Activated CD4-positive, alpha-beta T cell treated with anti-CD3 and anti-CD28 coated beads, Interleukin-2, amount 10 ng/mL, durations not matched to agents 24 days and 14 days (primary cell): ENCODE measurements at regions not wholly inside any gene's neighbourhood (a gene's known extent, or its start where the extent isn't known, plus 50 kb on each side); places are given as distances from the start of the nearest gene placed in this dataset.
A peak's percentile ranks its signal among the peaks of the same experiment; 100 is the strongest.
"Not testable (repeated sequence)": the region's sequence is repeated elsewhere in the genome, so short reads cannot be mapped to it uniquely, and the experiment has no call there.

Experiments
- DNase-seq: peaks from one replicate; pipeline ENCODE4 v3.0.0; 2022
- H3K27ac Mint-ChIP-seq: one replicate; pipeline ENCODE4 v1.8.0; 2022; ENCODE audit warnings: mild to moderate bottlenecking, mixed read lengths
- H3K27me3 Mint-ChIP-seq: one replicate; pipeline ENCODE4 v1.8.0; 2022; ENCODE audit warnings: mixed read lengths
- H3K36me3 Mint-ChIP-seq: one replicate; pipeline ENCODE4 v1.8.0; 2022; ENCODE audit warnings: low read depth, mild to moderate bottlenecking, mixed read lengths
- H3K4me1 Mint-ChIP-seq: one replicate; pipeline ENCODE4 v1.8.0; 2021; ENCODE audit warnings: mixed read lengths
- H3K4me3 Mint-ChIP-seq: one replicate; pipeline ENCODE4 v1.8.0; 2022; ENCODE audit warnings: mild to moderate bottlenecking, moderate library complexity, mixed read lengths
- H3K9me3 Mint-ChIP-seq: one replicate; pipeline ENCODE4 v1.8.0; 2021; ENCODE audit warnings: mixed read lengths
- intact Hi-C: fragments of 100-400 bp; cut with micrococcal nuclease; formaldehyde crosslinking; loops from one replicate; pipeline ENCODE4 v1.15.1; 2023

- intact Hi-C loops, H3K36me3 Mint-ChIP-seq, DNase-seq, H3K27ac Mint-ChIP-seq, H3K4me1 Mint-ChIP-seq, H3K27me3 Mint-ChIP-seq, H3K4me3 Mint-ChIP-seq, H3K9me3 Mint-ChIP-seq: not testable (repeated sequence)
Measured at GRCh38 chr17:20807566-20807965, 228.0 kb downstream of the CDRT15L2 start.

- intact Hi-C loops, H3K4me3 Mint-ChIP-seq, DNase-seq, H3K9me3 Mint-ChIP-seq, H3K36me3 Mint-ChIP-seq, H3K27ac Mint-ChIP-seq, H3K4me1 Mint-ChIP-seq: not testable (repeated sequence)
- peaks cover 12% of the 10 kb centered on the region for H3K27me3 Mint-ChIP-seq
Measured at GRCh38 chr17:20815410-20815809, 227.4 kb downstream of the USP22 start.

GRCh38 chr17:20823905-20824304, 218.9 kb downstream of the USP22 start:
- H3K36me3 Mint-ChIP-seq: no peaks in the 10 kb centered on the region
- no peak for DNase-seq
- H3K4me3 Mint-ChIP-seq: no peak overlapping the region
- no peaks in the 10 kb centered on the region for H3K4me1 Mint-ChIP-seq
- peaks cover 10% of the 10 kb centered on the region for H3K27me3 Mint-ChIP-seq
- H3K9me3 Mint-ChIP-seq: no peaks in the 10 kb centered on the region
- H3K27ac Mint-ChIP-seq: no peak overlapping the region
- intact Hi-C loops: no loop called here

GRCh38 chr17:20825539-20825938, 217.3 kb downstream of the USP22 start:
- intact Hi-C loops: no loop called here
- no peak overlapping the region for H3K4me3 Mint-ChIP-seq
- no peaks in the 10 kb centered on the region for H3K4me1 Mint-ChIP-seq

GRCh38 chr17:20840453-20840852, 202.4 kb downstream of the USP22 start:
- DNase-seq, H3K27ac Mint-ChIP-seq, H3K9me3 Mint-ChIP-seq, H3K4me3 Mint-ChIP-seq, H3K36me3 Mint-ChIP-seq, intact Hi-C loops, H3K4me1 Mint-ChIP-seq: not testable (repeated sequence)
- peaks cover 32% of the 10 kb centered on the region for H3K27me3 Mint-ChIP-seq

More at GRCh38 chr17:20825539-20825938, 217.3 kb downstream of the USP22 start:
- no peak for DNase-seq
- Mint-ChIP-seq H3K27ac (no peak overlapping the region), H3K9me3 (no peaks in the 10 kb centered on the region), H3K36me3 (no peaks in the 10 kb centered on the region), H3K27me3 (peaks cover 14% of the 10 kb centered on the region)

- H3K27ac Mint-ChIP-seq, DNase-seq, H3K4me1 Mint-ChIP-seq, H3K36me3 Mint-ChIP-seq, H3K9me3 Mint-ChIP-seq, intact Hi-C loops: not testable (repeated sequence)
- H3K27me3 Mint-ChIP-seq: peaks cover 33% of the 10 kb centered on the region
- H3K4me3 Mint-ChIP-seq: peak overlapping the region; percentile 39
Measured at GRCh38 chr17:20840987-20841865, 201.6 kb downstream of the USP22 start.

GRCh38 chr17:20842012-20842411, 200.8 kb downstream of the USP22 start:
- H3K27ac Mint-ChIP-seq, intact Hi-C loops, H3K36me3 Mint-ChIP-seq, H3K4me3 Mint-ChIP-seq, DNase-seq, H3K4me1 Mint-ChIP-seq, H3K9me3 Mint-ChIP-seq: not testable (repeated sequence)
- H3K27me3 Mint-ChIP-seq: peaks cover 33% of the 10 kb centered on the region

GRCh38 chr17:20843261-20843660, 199.6 kb downstream of the USP22 start:
- Mint-ChIP-seq H3K4me3 (peak overlapping the region; percentile 41), H3K27me3 (peaks cover 35% of the 10 kb centered on the region)
- H3K9me3 Mint-ChIP-seq, intact Hi-C loops, DNase-seq, H3K36me3 Mint-ChIP-seq, H3K27ac Mint-ChIP-seq, H3K4me1 Mint-ChIP-seq: not testable (repeated sequence)

- H3K4me3 Mint-ChIP-seq: peak overlapping the region; percentile 66
- H3K27me3 Mint-ChIP-seq: peaks cover 31% of the 10 kb centered on the region
- H3K9me3 Mint-ChIP-seq, H3K36me3 Mint-ChIP-seq, H3K4me1 Mint-ChIP-seq, intact Hi-C loops, H3K27ac Mint-ChIP-seq: not testable (repeated sequence)
- DNase-seq: peak; percentile 80
Measured at GRCh38 chr17:20843799-20844553, 198.8 kb downstream of the USP22 start.

- DNase-seq, H3K4me1 Mint-ChIP-seq, H3K36me3 Mint-ChIP-seq, intact Hi-C loops, H3K27ac Mint-ChIP-seq, H3K9me3 Mint-ChIP-seq, H3K4me3 Mint-ChIP-seq: not testable (repeated sequence)
- peaks cover 25% of the 10 kb centered on the region for H3K27me3 Mint-ChIP-seq
Measured at GRCh38 chr17:20848869-20849443, 193.9 kb downstream of the USP22 start.

- H3K27ac Mint-ChIP-seq, H3K9me3 Mint-ChIP-seq, intact Hi-C loops, DNase-seq, H3K36me3 Mint-ChIP-seq, H3K4me1 Mint-ChIP-seq: not testable (repeated sequence)
- Mint-ChIP-seq H3K27me3 (peaks cover 27% of the 10 kb centered on the region), H3K4me3 (peak overlapping the region; percentile 73)
Measured at GRCh38 chr17:20851591-20852238, 191.1 kb downstream of the USP22 start.

- Mint-ChIP-seq H3K27ac (no peak overlapping the region), H3K4me1 (peaks cover 8% of the 10 kb centered on the region), H3K9me3 (no peaks in the 10 kb centered on the region), H3K27me3 (peaks cover 30% of the 10 kb centered on the region), H3K4me3 (peak overlapping the region; percentile 73), H3K36me3 (no peaks in the 10 kb centered on the region)
- intact Hi-C loops: no loop called here
- peak; percentile 67 for DNase-seq
Measured at GRCh38 chr17:20852239-20852989, 190.4 kb downstream of the USP22 start.

- no peak for DNase-seq
- Mint-ChIP-seq H3K9me3 (no peaks in the 10 kb centered on the region), H3K4me3 (peak overlapping the region; percentile 73), H3K27me3 (peaks cover 29% of the 10 kb centered on the region), H3K36me3 (no peaks in the 10 kb centered on the region), H3K27ac (no peak overlapping the region), H3K4me1 (peaks cover 8% of the 10 kb centered on the region)
- intact Hi-C loops: no loop called here
Measured at GRCh38 chr17:20852990-20853370, 189.8 kb downstream of the USP22 start.
